GM12864 (cell line): ENCODE measurements at regions not wholly inside any gene's neighbourhood (a gene's known extent, or its start where the extent isn't known, plus 50 kb on each side); places are given as distances from the start of the nearest gene placed in this dataset.
"Not testable (repeated sequence)": the region's sequence is repeated elsewhere in the genome, so short reads cannot be mapped to it uniquely, and the experiment has no call there.

ENCODE experiments used
- DNase-seq: peaks from one replicate; pipeline ENCODE4 v3.0.0-alpha.2; 2011; ENCODE audit warnings: low read depth
- H3K4me3 ChIP-seq: 2 replicates; pipeline ENCODE4 v1.5.1; 2011; ENCODE audit warnings: mild to moderate bottlenecking, low read depth, low read length, control low read depth
- TF ChIP-seq, protein P1 (sequence below): IDR thresholded peaks from 2 replicates; pipeline ENCODE4 v1.5.1; 2011; ENCODE audit warnings: low read depth, mild to moderate bottlenecking, moderate library complexity, low read length, control low read depth, inconsistent platforms; ENCODE audit errors: missing control alignments

DNA sequence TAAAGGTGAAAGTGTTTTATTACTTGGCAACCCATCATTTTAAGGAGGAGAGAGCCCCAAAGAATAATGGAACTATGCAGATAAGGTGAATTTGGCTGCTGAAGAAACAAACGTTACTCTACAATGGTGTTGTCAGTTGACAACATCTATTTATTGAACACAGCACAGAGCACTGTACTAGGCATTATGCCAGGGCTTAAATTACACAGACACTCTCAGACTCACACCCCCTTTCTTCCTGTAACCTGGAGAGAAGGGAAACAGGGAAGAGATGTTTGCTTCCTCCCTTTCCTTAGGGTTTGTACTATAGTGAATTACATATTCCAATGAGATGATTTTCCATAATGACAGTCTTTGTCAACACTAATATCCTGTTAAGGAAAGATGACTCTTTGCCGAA lies 94.0 kb upstream of the ATP5MC3 start:
- TF ChIP-seq, protein P1, sequence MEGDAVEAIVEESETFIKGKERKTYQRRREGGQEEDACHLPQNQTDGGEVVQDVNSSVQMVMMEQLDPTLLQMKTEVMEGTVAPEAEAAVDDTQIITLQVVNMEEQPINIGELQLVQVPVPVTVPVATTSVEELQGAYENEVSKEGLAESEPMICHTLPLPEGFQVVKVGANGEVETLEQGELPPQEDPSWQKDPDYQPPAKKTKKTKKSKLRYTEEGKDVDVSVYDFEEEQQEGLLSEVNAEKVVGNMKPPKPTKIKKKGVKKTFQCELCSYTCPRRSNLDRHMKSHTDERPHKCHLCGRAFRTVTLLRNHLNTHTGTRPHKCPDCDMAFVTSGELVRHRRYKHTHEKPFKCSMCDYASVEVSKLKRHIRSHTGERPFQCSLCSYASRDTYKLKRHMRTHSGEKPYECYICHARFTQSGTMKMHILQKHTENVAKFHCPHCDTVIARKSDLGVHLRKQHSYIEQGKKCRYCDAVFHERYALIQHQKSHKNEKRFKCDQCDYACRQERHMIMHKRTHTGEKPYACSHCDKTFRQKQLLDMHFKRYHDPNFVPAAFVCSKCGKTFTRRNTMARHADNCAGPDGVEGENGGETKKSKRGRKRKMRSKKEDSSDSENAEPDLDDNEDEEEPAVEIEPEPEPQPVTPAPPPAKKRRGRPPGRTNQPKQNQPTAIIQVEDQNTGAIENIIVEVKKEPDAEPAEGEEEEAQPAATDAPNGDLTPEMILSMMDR: no peak
- H3K4me3 ChIP-seq: no peak overlapping the region
- DNase-seq: no peak

DNA sequence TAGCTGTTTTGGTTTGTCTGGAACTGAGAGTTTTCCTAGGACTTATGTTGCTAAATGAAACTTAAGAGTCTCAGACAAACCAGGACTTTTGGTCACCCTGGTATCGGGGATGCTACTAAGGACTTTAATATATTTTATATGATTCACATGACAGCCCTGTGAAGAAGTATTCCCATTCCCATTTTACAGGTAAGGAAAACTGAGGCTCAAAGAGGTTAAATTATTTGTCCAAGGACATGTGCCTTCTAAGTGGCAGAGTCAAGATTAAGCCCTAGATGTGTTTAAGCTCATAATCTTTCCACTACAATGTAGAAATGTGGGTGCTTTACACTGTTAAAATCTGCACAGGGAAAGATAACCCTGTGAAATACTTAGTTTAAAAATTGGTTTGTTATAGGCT lies 77.7 kb upstream of the ATP5MC3 start:
- H3K4me3 ChIP-seq: no peak overlapping the region
- DNase-seq: no peak
- TF ChIP-seq, protein P1: no peak

DNA sequence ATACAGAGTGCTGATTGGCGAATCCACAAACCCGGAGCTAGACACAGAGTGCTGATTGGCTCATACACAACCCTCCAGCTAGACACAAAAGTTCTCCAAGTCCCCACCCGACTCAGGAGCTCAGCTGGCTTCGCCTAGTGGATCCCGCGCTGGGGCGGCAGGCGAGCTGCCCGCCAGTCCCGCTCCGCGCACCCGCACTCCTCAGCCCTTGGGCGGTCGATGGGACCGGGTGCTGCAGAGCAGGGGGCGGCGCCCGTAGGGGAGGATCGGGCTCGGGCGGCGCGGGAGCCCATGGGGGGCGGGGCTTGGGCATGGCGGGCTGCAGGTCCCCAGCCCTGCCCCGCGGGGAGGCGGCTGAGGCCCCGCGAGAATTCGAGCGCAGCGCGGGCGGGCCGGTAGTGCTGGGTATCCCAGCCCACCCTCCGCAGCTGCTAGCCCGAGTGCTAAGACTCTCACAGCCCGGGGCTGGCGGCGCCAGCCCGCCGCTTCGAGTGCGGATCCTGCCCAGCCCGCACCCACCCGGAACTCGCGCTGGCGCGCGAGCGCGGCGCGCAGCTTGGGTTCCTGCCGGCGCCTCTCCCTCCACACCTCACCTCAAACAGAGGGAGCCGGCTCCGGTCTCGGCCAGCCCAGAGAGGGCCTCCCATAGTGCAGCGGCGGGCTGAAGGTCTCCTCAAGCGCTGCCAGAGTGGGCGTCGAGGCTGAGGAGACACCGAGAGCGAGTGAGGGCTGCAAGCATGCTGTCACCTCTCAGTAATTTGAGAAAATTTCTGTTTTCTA lies 75.5 kb upstream of the ATP5MC3 start:
- TF ChIP-seq, protein P1: no peak
- no peak for DNase-seq
- no peak overlapping the region for H3K4me3 ChIP-seq

DNA sequence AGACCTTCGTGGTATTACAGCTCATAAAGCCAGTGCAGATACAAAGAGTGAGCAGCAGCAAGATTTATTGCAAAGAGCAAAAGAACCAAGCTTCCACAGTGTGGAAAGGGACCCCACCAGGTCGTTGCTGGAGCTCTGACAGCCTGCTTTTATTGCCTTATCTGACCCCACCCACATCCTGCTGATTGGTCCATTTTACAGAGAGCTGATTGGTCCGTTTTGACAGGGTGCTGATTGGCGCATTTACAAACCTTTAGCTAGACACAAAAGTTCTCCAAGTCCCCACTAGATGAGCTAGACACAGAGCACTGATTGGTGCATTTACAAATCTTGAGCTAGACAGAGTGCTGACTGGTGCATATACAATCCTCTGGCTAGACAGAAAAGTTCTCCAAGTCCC lies 74.9 kb upstream of the ATP5MC3 start:
- DNase-seq, H3K4me3 ChIP-seq: not testable (repeated sequence)

DNA sequence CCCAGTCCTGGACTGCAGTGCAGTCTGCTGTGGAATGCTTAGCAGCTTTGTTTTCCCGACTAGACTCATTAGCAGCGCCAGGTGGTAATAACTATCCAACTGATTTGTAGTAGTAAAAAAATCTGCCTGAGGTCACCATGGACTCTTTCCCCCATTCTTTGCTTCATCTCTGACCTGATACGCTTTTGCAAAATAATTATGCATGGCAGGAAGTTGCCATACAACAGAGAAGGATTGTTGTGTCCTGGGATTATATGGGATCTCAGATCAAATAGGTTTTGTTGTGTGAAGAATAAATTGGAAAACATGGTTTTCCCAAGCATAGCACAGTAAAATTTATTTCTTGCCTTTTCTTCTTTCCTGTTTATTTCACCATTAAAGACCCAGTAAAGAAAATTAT lies 72.4 kb upstream of the ATP5MC3 start:
- H3K4me3 ChIP-seq: no peak overlapping the region
- DNase-seq: no peak
- TF ChIP-seq, protein P1: no peak

DNA sequence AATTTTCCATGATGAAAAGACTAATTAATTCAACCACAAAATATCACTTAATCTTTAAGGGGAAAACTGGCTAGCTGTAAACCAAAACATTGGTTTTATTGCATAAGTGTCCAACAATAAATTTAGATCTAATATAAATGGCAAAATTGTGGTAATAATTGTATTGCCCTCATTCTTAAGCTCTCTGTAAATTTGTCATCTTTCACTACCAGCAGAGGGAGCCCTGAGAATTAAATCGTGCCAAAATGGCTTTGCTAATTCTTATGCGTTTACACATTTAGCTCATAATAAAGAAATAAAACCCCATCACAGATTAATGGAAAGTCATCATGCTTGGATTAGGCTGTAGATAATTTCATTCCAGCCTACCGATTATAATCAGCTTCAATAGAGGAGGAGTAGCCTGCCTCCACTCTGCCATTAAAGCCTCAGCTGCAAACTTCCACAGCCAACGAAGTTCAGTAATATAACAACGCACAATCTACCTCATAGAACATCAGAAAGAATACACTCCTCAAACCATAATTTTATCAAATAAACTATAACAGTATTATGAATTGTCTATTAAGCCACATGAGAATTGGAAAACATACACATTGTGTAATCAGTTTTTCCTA lies 70.0 kb upstream of the ATP5MC3 start:
- TF ChIP-seq, protein P1: peak; percentile 61
- DNase-seq: no peak
- H3K4me3 ChIP-seq: no peak overlapping the region

DNA sequence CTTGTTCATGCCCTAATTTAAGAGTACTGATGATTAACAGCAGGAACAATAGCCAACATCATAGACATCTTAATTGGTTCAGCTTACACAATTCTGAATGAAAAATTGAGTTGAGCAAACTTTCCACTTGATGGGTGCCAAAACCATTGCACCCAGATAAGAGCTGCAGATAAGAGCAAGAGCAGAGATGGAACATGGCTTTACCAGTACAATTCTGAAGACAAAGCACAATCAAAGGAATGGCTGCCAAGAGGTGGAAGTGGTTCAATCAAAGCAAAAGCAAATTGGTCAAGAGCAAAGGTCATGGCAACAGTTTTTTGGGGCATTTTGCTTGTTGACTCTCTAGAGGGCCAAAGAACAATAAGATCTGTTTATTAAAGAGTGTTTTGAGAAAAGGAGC lies 65.6 kb upstream of the ATP5MC3 start:
- DNase-seq: no peak
- TF ChIP-seq, protein P1: no peak
- no peak overlapping the region for H3K4me3 ChIP-seq
